ENCODE measurements at regions not wholly inside any gene's neighbourhood (a gene's known extent, or its start where the extent isn't known, plus 50 kb on each side); places are given as distances from the start of the nearest gene placed in this dataset.

DNA sequence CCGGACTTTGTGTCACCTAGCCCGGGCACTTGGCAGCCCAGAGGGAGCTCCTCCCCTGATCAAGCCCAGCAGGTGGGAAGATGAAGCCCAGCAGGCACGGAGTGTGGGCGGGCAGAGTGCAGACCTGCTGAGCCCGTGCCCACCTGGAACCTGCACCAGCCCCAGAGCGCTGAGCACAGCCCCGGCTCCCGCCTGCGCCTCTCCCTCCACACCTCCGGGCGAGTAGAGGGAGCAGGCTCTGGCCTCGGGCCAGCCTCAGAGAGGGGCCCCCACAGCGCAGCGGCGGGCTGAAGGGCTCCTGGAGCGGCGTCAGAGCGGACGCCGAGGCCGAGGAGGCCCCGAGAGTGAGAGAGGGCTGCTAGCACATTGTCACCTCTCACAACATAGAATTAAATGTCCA lies 257.7 kb downstream of the VGLL3 start:
- H2BK5ac ChIP-seq (ENCODE audit: low read depth, low read length, poor library complexity, severe bottlenecking), result no peak overlapping the region
- H2BK20ac ChIP-seq (ENCODE audit: low read depth, low read length), result no peak overlapping the region
- no peaks in the 10 kb centered on the region for H3K27me3 ChIP-seq (ENCODE audit: control insufficient read depth, insufficient read depth, low read length)
- H2BK15ac ChIP-seq (ENCODE audit: low read depth, low read length), result no peak overlapping the region
- DNase-seq (no peak), ATAC-seq (ENCODE audit: low read depth) (no peak)
- H3K79me1 ChIP-seq (ENCODE audit: low read depth in 1 of 2, low read length in 2 of 2), result no peaks in the 10 kb centered on the region
- no peaks in the 10 kb centered on the region for H3K9me1 ChIP-seq (ENCODE audit: insufficient read depth, low read length)
- dilution Hi-C loops (cut with HindIII; ENCODE audit: low sequenced_read_pairs, unreplicated experiment), result no loop called here
- H3K9ac ChIP-seq (ENCODE audit: low read depth, low read length), result no peak overlapping the region
- no peak overlapping the region for H2BK120ac ChIP-seq (ENCODE audit: low read depth, low read length)
- H4K8ac ChIP-seq (ENCODE audit: low read depth in 2 of 2, low read length in 2 of 2), result no peak overlapping the region
- H3K18ac ChIP-seq (ENCODE audit: low read depth, low read length), result no peak overlapping the region
- BruUV-seq (replicated peaks), result no TSS peak
- no peak overlapping the region for H3K27ac ChIP-seq (ENCODE audit: insufficient read depth, low read length)
- no peaks in the 10 kb centered on the region; the same call in 1 of the 2 replicates for H3K9me3 ChIP-seq (ENCODE audit: control insufficient read depth, insufficient read depth, low read length)
- H2AFZ ChIP-seq (replicated peaks; ENCODE audit: low read length, poor library complexity), result no peak overlapping the region
- no peaks in the 10 kb centered on the region for H3K36me3 ChIP-seq (ENCODE audit: control insufficient read depth, insufficient read depth, low read length)
- H4K20me1 ChIP-seq (ENCODE audit: insufficient read depth, low read length), result no peaks in the 10 kb centered on the region
- no peak overlapping the region for H3K14ac ChIP-seq (replicated peaks; ENCODE audit: low read depth, low read length)
- H3K4me3 ChIP-seq (ENCODE audit: insufficient read depth, low read depth, low read length), result no peak overlapping the region
- no peak overlapping the region for H3K4ac ChIP-seq (ENCODE audit: low read depth, low read length)
- H3K23ac ChIP-seq (ENCODE audit: low read depth, low read length), result no peak overlapping the region
- H3K4me1 ChIP-seq (ENCODE audit: control insufficient read depth, insufficient read depth, low read length), result no peaks in the 10 kb centered on the region
- no CpG with 5 or more reads among the region's 22 CpGs for WGBS, 2 experiments (ENCODE audit: extremely low coverage in 2 of 2, insufficient read length in 1 of 2)
- no peak overlapping the region for H2AK5ac ChIP-seq (ENCODE audit: low read depth, low read length)
- intact Hi-C loops (cut with micrococcal nuclease), result no loop called here
- no peak overlapping the region for H3K4me2 ChIP-seq (ENCODE audit: low read depth, low read length)
- no peak overlapping the region for H4K5ac ChIP-seq (ENCODE audit: low read depth, low read length)
- TF ChIP-seq CHD1 (IDR thresholded peaks at IDR 0.05; ENCODE audit: low read depth, low read length) (no peak), MAFK (IDR thresholded peaks at IDR 0.05; ENCODE audit: low read depth, low read length) (no peak), MAZ (IDR thresholded peaks at IDR 0.05; ENCODE audit: borderline replicate concordance, low read depth, low read length) (no peak)
- TF ChIP-seq, protein P1, sequence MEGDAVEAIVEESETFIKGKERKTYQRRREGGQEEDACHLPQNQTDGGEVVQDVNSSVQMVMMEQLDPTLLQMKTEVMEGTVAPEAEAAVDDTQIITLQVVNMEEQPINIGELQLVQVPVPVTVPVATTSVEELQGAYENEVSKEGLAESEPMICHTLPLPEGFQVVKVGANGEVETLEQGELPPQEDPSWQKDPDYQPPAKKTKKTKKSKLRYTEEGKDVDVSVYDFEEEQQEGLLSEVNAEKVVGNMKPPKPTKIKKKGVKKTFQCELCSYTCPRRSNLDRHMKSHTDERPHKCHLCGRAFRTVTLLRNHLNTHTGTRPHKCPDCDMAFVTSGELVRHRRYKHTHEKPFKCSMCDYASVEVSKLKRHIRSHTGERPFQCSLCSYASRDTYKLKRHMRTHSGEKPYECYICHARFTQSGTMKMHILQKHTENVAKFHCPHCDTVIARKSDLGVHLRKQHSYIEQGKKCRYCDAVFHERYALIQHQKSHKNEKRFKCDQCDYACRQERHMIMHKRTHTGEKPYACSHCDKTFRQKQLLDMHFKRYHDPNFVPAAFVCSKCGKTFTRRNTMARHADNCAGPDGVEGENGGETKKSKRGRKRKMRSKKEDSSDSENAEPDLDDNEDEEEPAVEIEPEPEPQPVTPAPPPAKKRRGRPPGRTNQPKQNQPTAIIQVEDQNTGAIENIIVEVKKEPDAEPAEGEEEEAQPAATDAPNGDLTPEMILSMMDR (conservative IDR thresholded peaks at IDR 0.05; ENCODE audit: low read depth, low read length), result no peak
- TF ChIP-seq, protein P2, sequence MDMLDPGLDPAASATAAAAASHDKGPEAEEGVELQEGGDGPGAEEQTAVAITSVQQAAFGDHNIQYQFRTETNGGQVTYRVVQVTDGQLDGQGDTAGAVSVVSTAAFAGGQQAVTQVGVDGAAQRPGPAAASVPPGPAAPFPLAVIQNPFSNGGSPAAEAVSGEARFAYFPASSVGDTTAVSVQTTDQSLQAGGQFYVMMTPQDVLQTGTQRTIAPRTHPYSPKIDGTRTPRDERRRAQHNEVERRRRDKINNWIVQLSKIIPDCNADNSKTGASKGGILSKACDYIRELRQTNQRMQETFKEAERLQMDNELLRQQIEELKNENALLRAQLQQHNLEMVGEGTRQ (IDR thresholded peaks at IDR 0.05; ENCODE audit: low read depth, low read length), result no peak
- H2AK9ac ChIP-seq (replicated peaks; ENCODE audit: low read depth, low read length, poor library complexity), result no peak overlapping the region
- no peak overlapping the region for H3K56ac ChIP-seq (ENCODE audit: extremely low read depth, insufficient read depth, low read length)
- in situ Hi-C loops (cut with MboI; ENCODE audit: low sequenced_read_pairs), result loop anchor here (25.0 kb wide), 1 partner anchor 1229 kb away; no protein-coding TSS in a partner anchor
- ChIA-PET CTCF (no interaction called here), POLR2A (ENCODE audit: unreplicated experiment) (no interaction called here)
- H4K91ac ChIP-seq (ENCODE audit: insufficient read depth, low read depth, low read length), result no peak overlapping the region
